ENCODE measurements at regions not wholly inside any gene's neighbourhood (a gene's known extent, or its start where the extent isn't known, plus 50 kb on each side); places are given as distances from the start of the nearest gene placed in this dataset.

DNA sequence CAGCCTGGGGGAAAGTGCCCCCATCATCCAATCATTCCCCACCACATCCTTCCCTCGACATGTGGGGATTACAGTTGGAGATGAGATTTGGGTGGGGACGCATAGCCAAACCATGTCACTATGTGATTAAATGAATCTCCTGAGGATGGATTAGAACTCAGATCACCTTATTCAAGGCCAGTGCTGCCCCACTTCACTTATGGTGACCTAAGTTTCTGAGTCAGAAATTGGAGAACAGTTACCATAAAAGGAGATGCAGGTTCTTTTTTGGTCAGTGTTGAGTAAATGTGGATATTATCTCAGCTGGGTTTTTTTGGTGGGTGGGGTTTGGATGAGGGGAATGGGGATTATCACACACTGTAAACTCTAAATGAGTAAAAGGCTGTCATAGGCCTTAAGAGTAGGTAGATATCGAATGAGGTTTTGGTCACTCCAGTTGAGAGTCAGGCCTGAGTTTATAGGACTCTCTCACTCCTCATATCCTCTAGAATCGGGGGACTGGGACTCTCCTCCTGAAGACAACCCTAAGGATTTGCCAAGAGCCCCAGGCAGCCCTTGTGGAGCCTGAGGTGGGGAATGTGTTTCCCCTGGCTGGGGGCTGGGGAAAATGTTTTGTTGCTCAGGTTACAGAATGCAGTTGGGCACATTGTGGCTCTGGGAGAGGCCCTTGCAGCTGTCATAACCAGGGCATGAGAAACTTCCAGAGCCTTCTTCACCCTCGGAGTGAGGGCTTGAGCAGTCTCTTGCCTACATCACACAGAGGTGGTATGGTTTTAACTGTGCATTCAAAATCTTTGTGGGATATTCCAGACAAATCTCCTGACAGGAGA is 213.0 kb downstream of the BAMBI start:
- H3K27me3 Mint-ChIP-seq (ENCODE audit: insufficient read depth, low read depth, poor library complexity): peaks cover 3% of the 10 kb centered on the region

More for the DNA sequence above, 213.0 kb downstream of the BAMBI start:
- Histone ChIP-seq H3K4me3 (no peak overlapping the region), H4K20me1 (replicated peaks; ENCODE audit: insufficient read depth) (no peaks in the 10 kb centered on the region; the same call in 1 of the 2 replicates), H2AFZ (no peak overlapping the region), H3K36me3 (ENCODE audit: insufficient read depth) (no peaks in the 10 kb centered on the region), H3K4me2 (no peak overlapping the region), H3K27ac (ENCODE audit: low read depth) (no peak overlapping the region), H3K4me1 (ENCODE audit: insufficient read depth) (no peaks in the 10 kb centered on the region), H3K9me2 (ENCODE audit: insufficient read depth) (0 out of 2 replicates have a peak, but pooled peaks cover 9% of the 10 kb centered on the region), H3K79me2 (replicated peaks; ENCODE audit: insufficient read depth) (no peaks in the 10 kb centered on the region), H3K27me3 (ENCODE audit: insufficient read depth) (no peaks in the 10 kb centered on the region), H3F3A (replicated peaks; ENCODE audit: low read depth) (no peaks in the 10 kb centered on the region)
- Mint-ChIP-seq H3K4me3 (no peak overlapping the region), H3K9me3 (no peaks in the 10 kb centered on the region), H3K27ac (no peak overlapping the region), H3K4me1 (no peaks in the 10 kb centered on the region), H3K36me3 (ENCODE audit: low read depth) (no peaks in the 10 kb centered on the region; the same call in 2 of the 3 replicates)
- DNase-seq (ENCODE audit: low spot score) (no peak), ATAC-seq (no peak)
- TF ChIP-seq NANOG (IDR thresholded peaks at IDR 0.05; ENCODE audit: borderline replicate concordance): no peak
- TF ChIP-seq CTCF (conservative IDR thresholded peaks at IDR 0.05; ENCODE audit: low read depth in 2 of 2): no peak
- TF ChIP-seq POLR2AphosphoS5 (IDR thresholded peaks at IDR 0.05; ENCODE audit: low read depth): no peak
- no peak for TF ChIP-seq STAT1 (IDR thresholded peaks at IDR 0.05; ENCODE audit: unreplicated experiment)
- TF ChIP-seq ZNF331 (CRISPR knock-in tag; IDR thresholded peaks at IDR 0.05; ENCODE audit: low read depth): no peak
- TF ChIP-seq JUNB (IDR thresholded peaks at IDR 0.05; ENCODE audit: unreplicated experiment): no peak
- no peak for TF ChIP-seq EZH2phosphoT487 (IDR thresholded peaks at IDR 0.05; ENCODE audit: unreplicated experiment)
- TF ChIP-seq, protein P1, sequence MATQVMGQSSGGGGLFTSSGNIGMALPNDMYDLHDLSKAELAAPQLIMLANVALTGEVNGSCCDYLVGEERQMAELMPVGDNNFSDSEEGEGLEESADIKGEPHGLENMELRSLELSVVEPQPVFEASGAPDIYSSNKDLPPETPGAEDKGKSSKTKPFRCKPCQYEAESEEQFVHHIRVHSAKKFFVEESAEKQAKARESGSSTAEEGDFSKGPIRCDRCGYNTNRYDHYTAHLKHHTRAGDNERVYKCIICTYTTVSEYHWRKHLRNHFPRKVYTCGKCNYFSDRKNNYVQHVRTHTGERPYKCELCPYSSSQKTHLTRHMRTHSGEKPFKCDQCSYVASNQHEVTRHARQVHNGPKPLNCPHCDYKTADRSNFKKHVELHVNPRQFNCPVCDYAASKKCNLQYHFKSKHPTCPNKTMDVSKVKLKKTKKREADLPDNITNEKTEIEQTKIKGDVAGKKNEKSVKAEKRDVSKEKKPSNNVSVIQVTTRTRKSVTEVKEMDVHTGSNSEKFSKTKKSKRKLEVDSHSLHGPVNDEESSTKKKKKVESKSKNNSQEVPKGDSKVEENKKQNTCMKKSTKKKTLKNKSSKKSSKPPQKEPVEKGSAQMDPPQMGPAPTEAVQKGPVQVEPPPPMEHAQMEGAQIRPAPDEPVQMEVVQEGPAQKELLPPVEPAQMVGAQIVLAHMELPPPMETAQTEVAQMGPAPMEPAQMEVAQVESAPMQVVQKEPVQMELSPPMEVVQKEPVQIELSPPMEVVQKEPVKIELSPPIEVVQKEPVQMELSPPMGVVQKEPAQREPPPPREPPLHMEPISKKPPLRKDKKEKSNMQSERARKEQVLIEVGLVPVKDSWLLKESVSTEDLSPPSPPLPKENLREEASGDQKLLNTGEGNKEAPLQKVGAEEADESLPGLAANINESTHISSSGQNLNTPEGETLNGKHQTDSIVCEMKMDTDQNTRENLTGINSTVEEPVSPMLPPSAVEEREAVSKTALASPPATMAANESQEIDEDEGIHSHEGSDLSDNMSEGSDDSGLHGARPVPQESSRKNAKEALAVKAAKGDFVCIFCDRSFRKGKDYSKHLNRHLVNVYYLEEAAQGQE (IDR thresholded peaks at IDR 0.05; ENCODE audit: unreplicated experiment): no peak
- no peak for TF ChIP-seq ZNF114 (CRISPR knock-in tag; IDR thresholded peaks at IDR 0.05)
- no peak for TF ChIP-seq EZH2 (IDR thresholded peaks at IDR 0.05; ENCODE audit: low read depth, unreplicated experiment)
- no peak for TF ChIP-seq ZNF462 (CRISPR knock-in tag; IDR thresholded peaks at IDR 0.05)
- TF ChIP-seq ETS1 (IDR thresholded peaks at IDR 0.05): no peak
- TF ChIP-seq CREB1 (CRISPR knock-in tag; IDR thresholded peaks at IDR 0.05; ENCODE audit: low read depth): no peak

All from GM23338 (cell line).